ENCODE measurements at regions not wholly inside any gene's neighbourhood (a gene's known extent, or its start where the extent isn't known, plus 50 kb on each side); places are given as distances from the start of the nearest gene placed in this dataset.

DNA sequence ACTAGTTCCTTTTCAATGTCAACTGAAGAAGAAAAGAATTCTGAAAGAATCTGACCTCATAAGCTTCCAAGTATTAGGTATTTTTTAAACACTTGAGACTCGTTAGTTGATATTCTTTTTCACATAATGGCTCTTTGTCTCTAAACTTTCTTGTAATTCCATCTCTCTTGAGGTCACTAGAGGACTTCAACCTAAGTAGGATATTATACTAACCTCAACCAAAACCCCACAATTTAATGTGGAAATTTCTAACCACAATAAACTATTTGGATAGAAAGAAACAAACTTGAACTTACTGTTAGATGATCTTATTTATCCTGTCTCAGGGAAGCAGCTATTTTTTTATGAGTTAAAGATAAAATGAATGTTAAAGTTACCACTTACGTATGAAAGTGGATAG, 206.9 kb upstream of the FSIP2 start:
- TF ChIP-seq, protein P1, sequence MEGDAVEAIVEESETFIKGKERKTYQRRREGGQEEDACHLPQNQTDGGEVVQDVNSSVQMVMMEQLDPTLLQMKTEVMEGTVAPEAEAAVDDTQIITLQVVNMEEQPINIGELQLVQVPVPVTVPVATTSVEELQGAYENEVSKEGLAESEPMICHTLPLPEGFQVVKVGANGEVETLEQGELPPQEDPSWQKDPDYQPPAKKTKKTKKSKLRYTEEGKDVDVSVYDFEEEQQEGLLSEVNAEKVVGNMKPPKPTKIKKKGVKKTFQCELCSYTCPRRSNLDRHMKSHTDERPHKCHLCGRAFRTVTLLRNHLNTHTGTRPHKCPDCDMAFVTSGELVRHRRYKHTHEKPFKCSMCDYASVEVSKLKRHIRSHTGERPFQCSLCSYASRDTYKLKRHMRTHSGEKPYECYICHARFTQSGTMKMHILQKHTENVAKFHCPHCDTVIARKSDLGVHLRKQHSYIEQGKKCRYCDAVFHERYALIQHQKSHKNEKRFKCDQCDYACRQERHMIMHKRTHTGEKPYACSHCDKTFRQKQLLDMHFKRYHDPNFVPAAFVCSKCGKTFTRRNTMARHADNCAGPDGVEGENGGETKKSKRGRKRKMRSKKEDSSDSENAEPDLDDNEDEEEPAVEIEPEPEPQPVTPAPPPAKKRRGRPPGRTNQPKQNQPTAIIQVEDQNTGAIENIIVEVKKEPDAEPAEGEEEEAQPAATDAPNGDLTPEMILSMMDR (IDR thresholded peaks at IDR 0.05), result no peak
- TF ChIP-seq POLR2A (IDR thresholded peaks at IDR 0.05), result no peak
- 69 to 77% (median 73%) methylated on average over 2 of the region's 2 CpGs for WGBS, 4 donors
- Histone ChIP-seq H3K4me3 (no peak overlapping the region), H3K27me3 (no peaks in the 10 kb centered on the region), H3K4me1 (no peaks in the 10 kb centered on the region), H3K36me3 (no peaks in the 10 kb centered on the region), H3K9me3 (peaks cover 0 to 15% (median 3%) of the 10 kb centered on the region in 12 donors), H3K27ac (no peak overlapping the region)
- ATAC-seq (no peak), DNase-seq (no peak)
- intact Hi-C loops (cut with DNase I), result no loop called here

- Histone ChIP-seq H3K4me3 (no peak overlapping the region), H3K36me3 (no peaks in the 10 kb centered on the region), H3K9me3 (no peaks in the 10 kb centered on the region), H3K27me3 (no peaks in the 10 kb centered on the region), H3K27ac (no peak overlapping the region), H3K4me1 (no peaks in the 10 kb centered on the region)
- 76 to 84% (median 77%) methylated on average over 2 of the region's 2 CpGs for WGBS, 4 donors
- TF ChIP-seq, protein P1 (IDR thresholded peaks at IDR 0.05), result no peak
- no peak for TF ChIP-seq POLR2A (IDR thresholded peaks at IDR 0.05)
- ATAC-seq, result no peak
- no peak for DNase-seq
- intact Hi-C loops (cut with DNase I), result no loop called here
Observed at GRCh38 chr2:185537689-185538088, 200.9 kb upstream of the FSIP2 start.

DNA sequence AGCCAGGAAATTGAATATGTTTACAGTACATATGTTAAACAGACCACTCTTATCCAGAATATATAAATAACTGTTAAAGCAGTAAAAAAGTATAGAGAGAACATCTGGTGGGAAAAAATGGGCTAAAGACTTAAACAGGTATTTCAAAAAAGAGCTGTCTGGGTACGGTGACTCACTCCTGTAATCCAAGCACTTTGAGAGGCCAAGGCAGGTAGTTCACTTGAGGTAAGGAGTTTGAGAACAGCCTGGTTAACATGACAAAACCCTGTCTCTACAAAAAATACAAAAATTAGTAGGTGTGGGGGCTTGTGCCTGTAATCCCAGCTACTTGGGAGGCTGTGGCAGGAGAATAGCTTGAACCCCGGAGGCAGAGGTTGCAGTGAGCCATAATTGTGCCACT, 171.4 kb upstream of the FSIP2 start:
- Histone ChIP-seq H3K36me3 (no peaks in the 10 kb centered on the region), H3K4me3 (no peak overlapping the region), H3K4me1 (no peaks in the 10 kb centered on the region), H3K27me3 (no peaks in the 10 kb centered on the region), H3K27ac (no peak overlapping the region), H3K9me3 (peaks cover 0 to 14% (median 0%) of the 10 kb centered on the region in 12 donors)
- intact Hi-C loops (cut with DNase I), result no loop called here
- ATAC-seq (no peak), DNase-seq (no peak)
- TF ChIP-seq POLR2A (IDR thresholded peaks at IDR 0.05), result no peak
- TF ChIP-seq, protein P1 (IDR thresholded peaks at IDR 0.05), result no peak
- 80 to 86% (median 82%) methylated on average over 2 of the region's 2 CpGs for WGBS, 4 donors

DNA sequence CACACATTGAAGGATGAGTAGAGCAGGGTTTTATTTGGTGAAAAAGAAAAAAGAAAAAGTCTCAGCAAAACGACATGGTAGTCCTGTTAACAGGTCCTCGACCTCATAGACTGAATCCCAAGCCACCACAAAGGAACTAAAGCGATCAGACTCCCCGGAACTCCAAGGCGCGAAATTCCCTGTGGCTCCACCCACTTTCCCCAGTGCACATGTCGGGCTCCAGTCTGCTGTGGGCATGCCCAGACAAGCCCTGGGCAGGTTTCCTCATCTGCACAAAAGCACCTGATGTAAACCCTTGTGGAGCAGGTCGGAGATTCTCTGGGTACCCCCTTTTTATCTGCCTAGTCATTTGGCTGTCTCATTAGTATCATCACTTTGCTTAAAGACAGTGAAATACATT, 170.7 kb upstream of the FSIP2 start:
- no peak overlapping the region for H3K4me3 ChIP-seq
- peaks cover 0 to 14% (median 0%) of the 10 kb centered on the region in 12 donors for H3K9me3 ChIP-seq
- no peaks in the 10 kb centered on the region for H3K27me3 ChIP-seq
- ATAC-seq, result no peak
- intact Hi-C loops (cut with DNase I), result no loop called here
- WGBS, 4 donors, result 77 to 87% (median 83%) methylated on average over 8 of the region's 8 CpGs
- no peaks in the 10 kb centered on the region for H3K36me3 ChIP-seq
- no peak for DNase-seq
- no peak for TF ChIP-seq POLR2A (IDR thresholded peaks at IDR 0.05)
- TF ChIP-seq, protein P1 (IDR thresholded peaks at IDR 0.05), result no peak
- no peaks in the 10 kb centered on the region for H3K4me1 ChIP-seq
- no peak overlapping the region for H3K27ac ChIP-seq
